NT2/D1 (cell line): ENCODE measurements at regions not wholly inside any gene's neighbourhood (a gene's known extent, or its start where the extent isn't known, plus 50 kb on each side); places are given as distances from the start of the nearest gene placed in this dataset.

Experiments used
- DNase-seq: peaks from one replicate; pipeline ENCODE4 v3.0.0-alpha.2; 2011; ENCODE audit warnings: low read depth, low spot score
- H3K27me3 ChIP-seq: 2 replicates; pipeline ENCODE4 v1.6.0; 2011; ENCODE audit warnings: mild to moderate bottlenecking; ENCODE audit not compliant: insufficient read length, insufficient read depth
- H3K36me3 ChIP-seq: 2 replicates; pipeline ENCODE4 v1.6.1; 2011; ENCODE audit warnings: mild to moderate bottlenecking, low read length, mixed read lengths; ENCODE audit not compliant: insufficient read depth, insufficient read length
- H3K4me1 ChIP-seq: 2 replicates; pipeline ENCODE4 v1.5.1; 2011; ENCODE audit not compliant: insufficient read depth, insufficient read length
- H3K4me3 ChIP-seq: 2 replicates; pipeline ENCODE4 v1.5.1; 2011; ENCODE audit warnings: low read depth; ENCODE audit not compliant: insufficient read length
- H3K9ac ChIP-seq: 2 replicates; pipeline ENCODE4 v1.6.0; 2011; ENCODE audit warnings: low read depth; ENCODE audit not compliant: insufficient read length
- H3K9me3 ChIP-seq: 2 replicates; pipeline ENCODE4 v1.5.1; 2011; ENCODE audit warnings: mild to moderate bottlenecking, low read length; ENCODE audit not compliant: insufficient read depth
- SUZ12 ChIP-seq: IDR thresholded peaks from 2 replicates; pipeline ENCODE4 v1.6.1; 2011; ENCODE audit not compliant: insufficient read length, insufficient read depth; ENCODE audit errors: extremely low read depth
- YY1 ChIP-seq: IDR thresholded peaks from 2 replicates; pipeline ENCODE4 v1.6.1; 2011; ENCODE audit not compliant: insufficient read length, insufficient read depth
- ZNF274 ChIP-seq: IDR thresholded peaks from 2 replicates; pipeline ENCODE4 v1.6.1; 2011; ENCODE audit warnings: mild to moderate bottlenecking, low read depth, low read length

DNA sequence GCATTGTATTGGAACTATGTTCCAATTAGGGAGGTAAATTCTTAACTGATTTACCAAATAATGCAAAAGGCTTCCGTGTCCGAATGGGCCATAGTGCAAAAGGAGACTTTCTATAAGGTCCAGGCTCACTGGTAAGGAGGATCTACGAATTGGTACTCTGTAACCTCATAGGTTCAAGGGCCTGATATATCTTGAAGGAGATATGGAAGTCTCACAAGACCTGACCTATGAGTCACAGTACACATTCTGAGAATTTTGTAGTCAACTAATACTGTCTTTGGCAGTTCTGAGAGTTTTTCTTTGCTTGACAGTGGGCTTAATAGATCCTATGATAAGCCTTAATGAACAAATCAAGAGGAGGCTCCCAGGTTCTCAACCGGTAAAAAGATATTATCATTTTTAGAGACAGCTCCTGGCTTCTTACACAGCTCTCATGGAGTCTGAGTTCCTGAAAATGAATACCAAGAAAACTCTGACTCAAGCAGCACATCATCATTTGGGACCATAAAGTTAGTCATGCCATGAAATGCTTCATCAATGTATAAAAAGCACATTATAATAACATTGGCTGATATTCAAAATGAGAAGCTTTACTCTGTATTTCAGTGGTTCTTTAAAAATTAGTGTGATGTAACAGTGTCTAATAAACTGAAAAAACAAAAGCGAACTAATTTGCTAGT, 1275.2 kb upstream of the CRIM1 start:
- Histone ChIP-seq H3K9me3 (no peaks in the 10 kb centered on the region), H3K27me3 (no peaks in the 10 kb centered on the region)
- no peak for DNase-seq

DNA sequence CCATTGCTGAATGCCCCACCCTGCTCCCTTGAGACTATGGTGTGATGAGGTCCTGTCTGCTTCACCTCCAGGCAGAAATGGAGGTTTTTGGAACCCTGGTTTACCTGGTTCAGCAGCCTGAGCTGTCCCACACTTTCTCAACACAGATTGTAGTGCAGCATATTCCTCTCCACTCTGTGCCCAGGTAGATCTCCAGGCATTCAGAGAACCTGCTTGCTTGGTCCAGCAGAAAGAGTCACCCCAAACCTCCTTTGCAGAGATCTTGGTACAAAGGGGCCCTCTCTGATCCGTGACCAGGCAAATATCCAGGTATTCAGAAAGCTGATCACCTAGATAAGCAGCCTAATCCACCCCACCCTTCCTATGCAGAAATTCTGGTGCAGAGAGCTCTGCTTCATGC, 1288.2 kb upstream of the CRIM1 start:
- H3K9me3 ChIP-seq = no peaks in the 10 kb centered on the region
- no peaks in the 10 kb centered on the region for H3K36me3 ChIP-seq
- no peak overlapping the region for H3K4me3 ChIP-seq
- no peaks in the 10 kb centered on the region for H3K4me1 ChIP-seq
- no peak overlapping the region for H3K9ac ChIP-seq
- TF ChIP-seq SUZ12 (no peak), ZNF274 (no peak), YY1 (no peak)
- no peak for DNase-seq
- H3K27me3 ChIP-seq = no peaks in the 10 kb centered on the region

More for the DNA sequence above, 1275.2 kb upstream of the CRIM1 start:
- Histone ChIP-seq H3K36me3 (no peaks in the 10 kb centered on the region), H3K4me1 (no peaks in the 10 kb centered on the region), H3K9ac (no peak overlapping the region), H3K4me3 (no peak overlapping the region)
- TF ChIP-seq SUZ12 (no peak), ZNF274 (no peak), YY1 (no peak)

DNA sequence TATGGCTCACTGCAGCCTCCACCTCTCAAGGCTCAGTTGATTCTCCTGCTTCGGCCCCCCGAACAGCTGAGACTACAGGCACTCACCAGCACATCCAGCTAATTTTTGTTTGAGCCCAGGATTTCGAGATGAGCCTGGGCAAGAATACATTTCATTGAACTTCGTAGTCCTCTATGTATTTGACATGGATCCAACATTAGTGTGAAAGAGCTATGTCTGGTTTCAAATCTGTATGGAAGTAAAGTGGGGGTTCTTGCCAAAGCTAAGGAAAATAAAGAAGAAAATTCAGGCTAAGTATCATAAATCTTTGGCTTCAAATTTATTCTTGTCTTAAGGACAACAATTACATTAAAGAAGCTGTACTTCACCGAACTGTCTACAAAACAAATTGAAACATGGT, 1291.7 kb upstream of the CRIM1 start:
- H3K9ac ChIP-seq = no peak overlapping the region
- no peak for DNase-seq
- H3K36me3 ChIP-seq = no peaks in the 10 kb centered on the region
- no peaks in the 10 kb centered on the region for H3K9me3 ChIP-seq
- no peaks in the 10 kb centered on the region for H3K4me1 ChIP-seq
- TF ChIP-seq SUZ12 (no peak), ZNF274 (no peak), YY1 (no peak)
- no peaks in the 10 kb centered on the region for H3K27me3 ChIP-seq
- H3K4me3 ChIP-seq = no peak overlapping the region

DNA sequence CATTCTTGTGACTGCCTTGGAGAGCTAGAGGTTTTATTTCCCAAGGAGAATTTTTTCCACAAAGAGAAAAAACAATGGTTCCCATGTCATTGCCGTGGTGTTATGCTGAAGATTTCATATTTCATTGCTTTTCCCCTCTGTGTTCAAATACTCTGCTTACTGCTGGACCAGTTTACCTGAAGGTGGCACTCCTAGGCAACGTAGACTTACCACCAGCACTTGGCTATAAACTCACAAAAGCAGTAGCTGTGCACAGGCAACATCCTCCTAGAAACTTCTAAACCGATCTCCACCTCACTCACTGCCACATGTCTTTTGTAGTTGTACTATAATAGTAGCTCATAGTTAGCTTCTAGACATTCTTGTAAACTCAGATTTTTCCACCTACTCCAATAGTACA, 1319.7 kb upstream of the CRIM1 start:
- no peak for TF ChIP-seq SUZ12
- no peak for TF ChIP-seq YY1
- TF ChIP-seq ZNF274 = no peak
- Histone ChIP-seq H3K4me1 (no peaks in the 10 kb centered on the region), H3K36me3 (no peaks in the 10 kb centered on the region), H3K4me3 (no peak overlapping the region), H3K27me3 (no peaks in the 10 kb centered on the region), H3K9ac (no peak overlapping the region), H3K9me3 (peaks cover 16% of the 10 kb centered on the region; the same call in 1 of the 2 replicates)
- DNase-seq = no peak

DNA sequence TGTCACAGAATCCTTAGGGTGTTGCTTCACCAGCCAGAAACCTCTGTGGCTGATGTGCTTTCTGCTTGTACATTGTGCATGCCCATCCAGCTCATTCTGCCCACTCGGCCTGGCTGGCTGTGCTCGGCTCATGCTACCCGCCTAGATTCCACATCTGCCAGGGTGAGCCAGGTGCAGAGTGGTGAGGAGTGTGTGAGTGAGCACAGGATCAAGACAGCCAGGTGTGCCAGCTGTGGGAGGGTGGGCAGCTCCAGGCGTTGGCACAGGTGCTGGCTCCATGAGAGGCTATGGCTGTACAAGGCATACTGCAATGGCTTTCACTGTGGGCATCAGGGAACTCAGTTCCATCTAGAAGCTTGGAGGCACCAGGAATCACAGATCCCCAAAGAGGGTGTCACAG, 1321.8 kb upstream of the CRIM1 start:
- no peak for DNase-seq
- H3K36me3 ChIP-seq = no peaks in the 10 kb centered on the region
- no peak overlapping the region for H3K4me3 ChIP-seq
- H3K27me3 ChIP-seq = no peaks in the 10 kb centered on the region
- no peak for TF ChIP-seq SUZ12
- no peak for TF ChIP-seq YY1
- no peak for TF ChIP-seq ZNF274
- H3K9me3 ChIP-seq = peaks cover 11% of the 10 kb centered on the region; the same call in 1 of the 2 replicates
- H3K9ac ChIP-seq = no peak overlapping the region
- no peaks in the 10 kb centered on the region for H3K4me1 ChIP-seq

DNA sequence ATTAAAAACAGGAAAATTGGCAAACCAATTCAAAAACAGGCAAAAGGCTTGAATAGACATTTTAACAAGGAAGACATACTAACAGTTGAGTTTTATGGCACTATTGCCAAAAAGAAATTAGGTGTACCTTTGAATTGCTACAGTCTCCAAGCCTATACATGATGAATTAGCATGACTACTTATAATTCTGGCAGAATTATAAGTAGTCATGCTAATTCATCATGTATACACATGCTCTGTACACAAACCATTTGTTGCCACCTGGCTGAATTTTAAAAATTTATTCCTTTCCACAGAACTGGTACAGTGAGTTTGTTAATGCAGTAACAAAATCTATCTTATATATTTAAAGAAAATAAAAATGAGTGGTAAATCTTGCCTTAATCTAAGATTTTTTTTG, 1332.0 kb upstream of the CRIM1 start:
- H3K4me3 ChIP-seq = no peak overlapping the region
- no peak for DNase-seq
- H3K9ac ChIP-seq = no peak overlapping the region
- H3K4me1 ChIP-seq = no peaks in the 10 kb centered on the region
- H3K36me3 ChIP-seq = no peaks in the 10 kb centered on the region
- H3K9me3 ChIP-seq = no peaks in the 10 kb centered on the region
- no peaks in the 10 kb centered on the region for H3K27me3 ChIP-seq
- TF ChIP-seq ZNF274 (no peak), SUZ12 (no peak), YY1 (no peak)

DNA sequence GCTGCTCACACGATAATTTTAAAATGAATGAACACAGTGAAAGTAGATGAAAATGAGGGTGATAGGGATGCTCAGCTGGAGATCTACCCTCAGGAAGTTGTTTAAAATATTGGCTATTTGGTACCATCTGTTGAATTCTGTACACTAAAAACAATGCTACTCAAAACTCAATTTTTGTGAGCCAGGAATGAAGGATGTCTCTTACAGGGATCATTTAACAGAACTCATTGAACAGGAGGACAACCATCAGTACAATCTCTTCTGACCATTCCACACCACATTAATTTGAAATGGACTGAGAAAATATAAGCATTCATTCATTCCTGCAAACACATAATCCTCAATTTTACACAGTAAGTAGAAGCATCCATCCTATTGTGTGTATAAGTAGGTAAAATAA, 1355.1 kb upstream of the CRIM1 start:
- H3K36me3 ChIP-seq = no peaks in the 10 kb centered on the region
- no peaks in the 10 kb centered on the region for H3K9me3 ChIP-seq
- no peaks in the 10 kb centered on the region for H3K4me1 ChIP-seq
- no peak overlapping the region for H3K9ac ChIP-seq
- no peak overlapping the region for H3K4me3 ChIP-seq
- TF ChIP-seq YY1 (no peak), ZNF274 (no peak), SUZ12 (no peak)
- no peaks in the 10 kb centered on the region for H3K27me3 ChIP-seq
- DNase-seq = no peak
